HG03565 (cell line): ENCODE measurements at regions not wholly inside any gene's neighbourhood (a gene's known extent, or its start where the extent isn't known, plus 50 kb on each side); places are given as distances from the start of the nearest gene placed in this dataset.

Source experiments
- ATAC-seq: cut with Tn5 transposase; IDR thresholded peaks from one replicate; pipeline ENCODE4 v1.9.1; 2021; ENCODE audit warnings: mild to moderate bottlenecking, moderate library complexity; ENCODE audit not compliant: unreplicated experiment

GRCh38 chr15:70493376-70493775 is 270.0 kb downstream of the UACA start:
- ATAC-seq, result no peak

GRCh38 chr15:70492240-70493177 is 270.8 kb downstream of the UACA start:
- ATAC-seq, result peak; percentile 35

- no peak for ATAC-seq
Observed at GRCh38 chr15:70491641-70492040, 271.7 kb downstream of the UACA start.

GRCh38 chr15:70491201-70491621 is 272.1 kb downstream of the UACA start:
- ATAC-seq, result no peak

GRCh38 chr15:70490838-70491155 is 272.6 kb downstream of the UACA start:
- ATAC-seq, result no peak

- ATAC-seq, result no peak
Observed at GRCh38 chr15:70490148-70490837, 273.1 kb downstream of the UACA start.

GRCh38 chr15:70488941-70489848 is 274.2 kb downstream of the UACA start:
- no peak for ATAC-seq

GRCh38 chr15:70488002-70488605 is 275.3 kb downstream of the UACA start:
- ATAC-seq, result no peak

- ATAC-seq, result no peak
Observed at GRCh38 chr15:70487387-70487740, 276.0 kb downstream of the UACA start.

GRCh38 chr15:70486451-70487386 is 276.6 kb downstream of the UACA start:
- ATAC-seq, result peak; percentile 44

- ATAC-seq, result no peak
Observed at GRCh38 chr15:70486012-70486411, 277.3 kb downstream of the UACA start.

GRCh38 chr15:70484993-70485392 is 278.4 kb downstream of the UACA start:
- no peak for ATAC-seq

- ATAC-seq, result no peak
Observed at GRCh38 chr15:70483513-70483912, 279.8 kb downstream of the UACA start.

GRCh38 chr15:70480196-70480856 is 283.0 kb downstream of the UACA start:
- no peak for ATAC-seq

- ATAC-seq, result no peak
Observed at GRCh38 chr15:70479785-70480184, 283.6 kb downstream of the UACA start.

- ATAC-seq, result no peak
Observed at GRCh38 chr15:70479056-70479455, 284.3 kb downstream of the UACA start.

- no peak for ATAC-seq
Observed at GRCh38 chr15:70478251-70478990, 284.9 kb downstream of the UACA start.

GRCh38 chr15:70477750-70478250 is 285.6 kb downstream of the UACA start:
- no peak for ATAC-seq
